ENCODE measurements at regions not wholly inside any gene's neighbourhood (a gene's known extent, or its start where the extent isn't known, plus 50 kb on each side); places are given as distances from the start of the nearest gene placed in this dataset.

- Histone ChIP-seq H2AFZ (ENCODE audit: control insufficient read depth, low read length) (no peak overlapping the region), H3K79me2 (ENCODE audit: control insufficient read depth, insufficient read depth, low read length) (no peaks in the 10 kb centered on the region), H3K4me1 (ENCODE audit: control insufficient read depth, extremely low read depth, insufficient read depth, low read length) (no peaks in the 10 kb centered on the region), H3K9me3 (ENCODE audit: control insufficient read depth, low read depth, low read length) (no peaks in the 10 kb centered on the region), H3K9ac (ENCODE audit: control insufficient read depth, extremely low read depth, insufficient read depth, low read length) (no peak overlapping the region), H3K27me3 (ENCODE audit: control insufficient read depth, extremely low read depth, insufficient read depth, low read length) (no peaks in the 10 kb centered on the region), H3K9me1 (ENCODE audit: control insufficient read depth, extremely low read depth, insufficient read depth, low read length) (no peaks in the 10 kb centered on the region), H3K4me3 (ENCODE audit: control insufficient read depth in 2 of 3, extremely low read depth in 1 of 3, insufficient read depth in 2 of 3, low read depth in 1 of 3, low read length in 3 of 3) (no peak overlapping the region), H3K27ac (ENCODE audit: control insufficient read depth, insufficient read depth, low read length) (no peak overlapping the region), H4K20me1 (ENCODE audit: control insufficient read depth, extremely low read depth, insufficient read depth, low read length) (no peaks in the 10 kb centered on the region), H3K4me2 (ENCODE audit: control insufficient read depth, extremely low read depth, insufficient read depth, low read depth, low read length) (no peak overlapping the region), H3K36me3 (ENCODE audit: control insufficient read depth in 2 of 2, extremely low read depth in 1 of 2, insufficient read depth in 2 of 2, low read length in 2 of 2) (no peaks in the 10 kb centered on the region)
- no peak for DNase-seq (ENCODE audit: low read depth, low spot score)
- dilution Hi-C loops (cut with MboI; ENCODE audit: extremely low pct_ligation_motif_present, low sequenced_read_pairs) = no loop called here
- no peak for TF ChIP-seq EZH2 (IDR thresholded peaks at IDR 0.05; ENCODE audit: low read length)
- TF ChIP-seq CTCF (optimal IDR thresholded peaks at IDR 0.05 in 1 of 3, IDR thresholded peaks at IDR 0.05 in 1 of 3, conservative IDR thresholded peaks at IDR 0.05 in 1 of 3; ENCODE audit: extremely low read depth in 1 of 3, insufficient read depth in 2 of 3, low read length in 3 of 3) = no peak
- FAIRE-seq = no peak
These were observed 78.1 kb upstream of the SPATA31C2 start for GRCh38 chr9:88216126-88216995.

- no peak for DNase-seq (ENCODE audit: low read depth, low spot score)
- H2AFZ ChIP-seq (ENCODE audit: control insufficient read depth, low read length) = no peak overlapping the region
- H3K4me2 ChIP-seq (ENCODE audit: control insufficient read depth, extremely low read depth, insufficient read depth, low read depth, low read length) = no peak overlapping the region
- H4K20me1 ChIP-seq (ENCODE audit: control insufficient read depth, extremely low read depth, insufficient read depth, low read length) = no peaks in the 10 kb centered on the region
- H3K27me3 ChIP-seq (ENCODE audit: control insufficient read depth, extremely low read depth, insufficient read depth, low read length) = no peaks in the 10 kb centered on the region
- dilution Hi-C loops (cut with MboI; ENCODE audit: extremely low pct_ligation_motif_present, low sequenced_read_pairs) = no loop called here
- no peak overlapping the region for H3K9ac ChIP-seq (ENCODE audit: control insufficient read depth, extremely low read depth, insufficient read depth, low read length)
- H3K27ac ChIP-seq (ENCODE audit: control insufficient read depth, insufficient read depth, low read length) = no peak overlapping the region
- no peaks in the 10 kb centered on the region for H3K79me2 ChIP-seq (ENCODE audit: control insufficient read depth, insufficient read depth, low read length)
- H3K4me3 ChIP-seq (ENCODE audit: control insufficient read depth in 2 of 3, extremely low read depth in 1 of 3, insufficient read depth in 2 of 3, low read depth in 1 of 3, low read length in 3 of 3) = no peak overlapping the region
- no peaks in the 10 kb centered on the region for H3K9me1 ChIP-seq (ENCODE audit: control insufficient read depth, extremely low read depth, insufficient read depth, low read length)
- no peak for TF ChIP-seq CTCF (optimal IDR thresholded peaks at IDR 0.05 in 1 of 3, IDR thresholded peaks at IDR 0.05 in 1 of 3, conservative IDR thresholded peaks at IDR 0.05 in 1 of 3; ENCODE audit: extremely low read depth in 1 of 3, insufficient read depth in 2 of 3, low read length in 3 of 3)
- no peak for TF ChIP-seq EZH2 (IDR thresholded peaks at IDR 0.05; ENCODE audit: low read length)
- no peak for FAIRE-seq
- H3K9me3 ChIP-seq (ENCODE audit: control insufficient read depth, low read depth, low read length) = no peaks in the 10 kb centered on the region
- no peaks in the 10 kb centered on the region for H3K36me3 ChIP-seq (ENCODE audit: control insufficient read depth in 2 of 2, extremely low read depth in 1 of 2, insufficient read depth in 2 of 2, low read length in 2 of 2)
- no peaks in the 10 kb centered on the region for H3K4me1 ChIP-seq (ENCODE audit: control insufficient read depth, extremely low read depth, insufficient read depth, low read length)
These were observed 77.2 kb upstream of the SPATA31C2 start for GRCh38 chr9:88215196-88216125.

Data from keratinocyte (primary cell).